SK-N-SH (cell line): ENCODE measurements at regions not wholly inside any gene's neighbourhood (a gene's known extent, or its start where the extent isn't known, plus 50 kb on each side); places are given as distances from the start of the nearest gene placed in this dataset.
A peak's percentile ranks its signal among the peaks of the same experiment; 100 is the strongest.

Experiments
- CTCF ChIA-PET: fragments of 300-600, 350-600 bp; formaldehyde crosslinking; extraction: SDS; loops from one replicate; lab custom pipeline; 2021; lab: Yijun Ruan, JAX
- POLR2A ChIA-PET: fragments of 350-600 bp; sonication (Branson Sonifier 250); formaldehyde crosslinking; extraction: SDS; loops from one replicate; lab custom pipeline; 2020; ENCODE audit warnings: antibody characterized with exemption, inconsistent platforms; lab: Yijun Ruan, JAX
- DNase-seq: peaks from one replicate; pipeline ENCODE4 v3.0.0; 2012
- H2AFZ ChIP-seq: fragments of 200-600 bp; sonication (generic); 2 replicates; pipeline ENCODE4 v1.8.1; 2016; ENCODE audit warnings: antibody characterized with exemption, mild to moderate bottlenecking, low read depth
- H3F3A ChIP-seq: fragments of 200-600 bp; sonication (generic); replicated peaks from 2 replicates; pipeline ENCODE3; 2016; ENCODE audit warnings: antibody characterized with exemption, mild to moderate bottlenecking; ENCODE audit not compliant: insufficient read depth
- H3K27ac ChIP-seq, 2 experiments: fragments of 200-500 bp in 1 of 2; fragments of 200-600 bp in 1 of 2; sonication (Bioruptor generic) in 1 of 2; sonication (generic), shearing (Covaris generic) in 1 of 2; 2 replicates each; pipeline versions ENCODE4 v1.5.1 to v1.6.1; 2014 to 2016; ENCODE audit warnings: low read depth in 2 of 2, inconsistent platforms in 1 of 2, low read length in 1 of 2, mild to moderate bottlenecking in 1 of 2, mixed read lengths in 1 of 2
- H3K27me3 ChIP-seq: fragments of 200-600 bp; sonication (generic), shearing (Covaris generic); 2 replicates; pipeline ENCODE4 v1.6.1; 2016; ENCODE audit warnings: mixed run types; ENCODE audit not compliant: insufficient read depth
- H3K36me3 ChIP-seq, 2 experiments: fragments of 200-500 bp in 1 of 2; fragments of 200-600 bp in 1 of 2; sonication (Bioruptor generic) in 1 of 2; sonication (generic) in 1 of 2; replicated peaks in 1 of 2; 2 replicates each; pipeline versions ENCODE3 to v1.5.1; 2014 to 2016; ENCODE audit warnings: low read length in 1 of 2, mild to moderate bottlenecking in 1 of 2; ENCODE audit not compliant: insufficient read depth in 2 of 2, control insufficient read depth in 1 of 2
- H3K4me1 ChIP-seq, 2 experiments: fragments of 200-500 bp in 1 of 2; fragments of 200-600 bp in 1 of 2; sonication (Bioruptor generic) in 1 of 2; sonication (generic), shearing (Covaris generic) in 1 of 2; 2 replicates each; pipeline versions ENCODE4 v1.5.1 to v1.6.1; 2014 to 2016; ENCODE audit warnings: low read depth in 1 of 2, low read length in 1 of 2, mixed run types in 1 of 2; ENCODE audit not compliant: insufficient read depth in 2 of 2, control insufficient read depth in 1 of 2
- H3K4me2 ChIP-seq: fragments of 200-600 bp; sonication (generic), shearing (Covaris generic); 2 replicates; pipeline ENCODE4 v1.6.1; 2017; ENCODE audit warnings: mixed run types
- H3K4me3 ChIP-seq, 2 experiments: fragments of 200-500 bp in 1 of 2; fragments of 200-600 bp in 1 of 2; sonication (Bioruptor generic) in 1 of 2; sonication (generic), shearing (Covaris generic) in 1 of 2; 2 replicates each; pipeline versions ENCODE4 v1.5.1 to v1.8.1; 2014 to 2016; ENCODE audit warnings: low read depth in 2 of 2, inconsistent platforms in 1 of 2, low read length in 1 of 2, mild to moderate bottlenecking in 1 of 2, mixed read lengths in 1 of 2, moderate library complexity in 1 of 2
- H3K79me2 ChIP-seq: fragments of 200-600 bp; sonication (generic); 2 replicates; pipeline ENCODE4 v1.8.1; 2017; ENCODE audit warnings: mild to moderate bottlenecking; ENCODE audit not compliant: insufficient read depth
- H3K9ac ChIP-seq: fragments of 200-600 bp; sonication (generic); 2 replicates; pipeline ENCODE4 v1.6.1; 2017; ENCODE audit warnings: mixed run types
- H3K9me2 ChIP-seq: fragments of 200-600 bp; sonication (generic); 2 replicates; pipeline ENCODE4 v1.6.1; 2017; ENCODE audit warnings: mixed run types
- H3K9me3 ChIP-seq: fragments of 200-600 bp; sonication (generic); 2 replicates; pipeline ENCODE4 v1.6.1; 2017; ENCODE audit warnings: mixed run types, mild to moderate bottlenecking, moderate library complexity
- H4K20me1 ChIP-seq: fragments of 200-600 bp; sonication (generic); 2 replicates; pipeline ENCODE4 v1.6.1; 2017; ENCODE audit warnings: mild to moderate bottlenecking, mixed run types; ENCODE audit not compliant: insufficient read depth
- EZH2phosphoT487 ChIP-seq: fragments of 200-600 bp; sonication (generic); IDR thresholded peaks from 2 replicates; pipeline ENCODE4 v1.6.1; 2017; ENCODE audit warnings: low read depth, mixed run types, mild to moderate bottlenecking, antibody characterized with exemption, moderate library complexity, borderline replicate concordance
- FOSL2 ChIP-seq: IDR thresholded peaks from 2 replicates; pipeline ENCODE4 v1.4.0; 2012; ENCODE audit warnings: low read depth, mild to moderate bottlenecking, moderate library complexity, borderline replicate concordance
- GATA2 ChIP-seq: sonication (generic); formaldehyde crosslinking; IDR thresholded peaks from 2 replicates; pipeline ENCODE4 v1.5.0; 2020; ENCODE audit warnings: mild to moderate bottlenecking, missing genetic modification reagents
- JUND ChIP-seq: IDR thresholded peaks from 2 replicates; pipeline ENCODE4 v1.4.0; 2012
- NFIC ChIP-seq: IDR thresholded peaks from 2 replicates; pipeline ENCODE4 v1.4.0; 2012; ENCODE audit warnings: borderline replicate concordance
- NRF1 ChIP-seq: IDR thresholded peaks from 2 replicates; pipeline ENCODE4 v1.6.1; 2012; ENCODE audit warnings: low read depth, mild to moderate bottlenecking, low read length
- POLR2AphosphoS5 ChIP-seq: IDR thresholded peaks from 2 replicates; pipeline ENCODE4 v1.6.1; 2012; ENCODE audit warnings: low read depth, low read length
- RCOR1 ChIP-seq: fragments of 150-350 bp; IDR thresholded peaks from 2 replicates; pipeline ENCODE4 v1.6.1; 2017; ENCODE audit warnings: antibody characterized with exemption, low read length
- SMC3 ChIP-seq: IDR thresholded peaks from 2 replicates; pipeline ENCODE4 v1.6.1; 2012; ENCODE audit warnings: low read depth, low read length, improper control_type of control experiment
- USF2 ChIP-seq: fragments of 150-350 bp; IDR thresholded peaks from 2 replicates; pipeline ENCODE4 v1.6.1; 2017; ENCODE audit warnings: antibody characterized with exemption, low read length, low read depth, borderline replicate concordance
- YY1 ChIP-seq: IDR thresholded peaks from 2 replicates; pipeline ENCODE4 v1.4.0; 2012; ENCODE audit warnings: low read depth, mild to moderate bottlenecking
- WGBS: methylation state at CpG from one replicate; pipeline ENCODE4 v1.1.6; 2017; ENCODE audit warnings: low lambda C conversion rate; 5-methylcytosine and 5-hydroxymethylcytosine counted together
- TF ChIP-seq, protein P1 (sequence below): fragments of 150-350 bp; IDR thresholded peaks from 2 replicates; pipeline ENCODE4 v1.6.1; 2016; ENCODE audit warnings: mild to moderate bottlenecking, low read depth, low read length
- TF ChIP-seq, protein P2 (sequence below): IDR thresholded peaks from 2 replicates; pipeline ENCODE4 v1.6.1; 2012; ENCODE audit warnings: mild to moderate bottlenecking, low read depth, low read length, moderate library complexity

- no peaks in the 10 kb centered on the region for H3K9me2 ChIP-seq
- no peak for TF ChIP-seq GATA2 (CRISPR knock-in tag)
- no peak for TF ChIP-seq JUND
- TF ChIP-seq FOSL2, result no peak
- no peak for TF ChIP-seq NRF1
- no peak for TF ChIP-seq SMC3
- TF ChIP-seq POLR2AphosphoS5, result no peak
- TF ChIP-seq USF2, result no peak
- TF ChIP-seq, protein P1, sequence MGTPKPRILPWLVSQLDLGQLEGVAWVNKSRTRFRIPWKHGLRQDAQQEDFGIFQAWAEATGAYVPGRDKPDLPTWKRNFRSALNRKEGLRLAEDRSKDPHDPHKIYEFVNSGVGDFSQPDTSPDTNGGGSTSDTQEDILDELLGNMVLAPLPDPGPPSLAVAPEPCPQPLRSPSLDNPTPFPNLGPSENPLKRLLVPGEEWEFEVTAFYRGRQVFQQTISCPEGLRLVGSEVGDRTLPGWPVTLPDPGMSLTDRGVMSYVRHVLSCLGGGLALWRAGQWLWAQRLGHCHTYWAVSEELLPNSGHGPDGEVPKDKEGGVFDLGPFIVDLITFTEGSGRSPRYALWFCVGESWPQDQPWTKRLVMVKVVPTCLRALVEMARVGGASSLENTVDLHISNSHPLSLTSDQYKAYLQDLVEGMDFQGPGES, result no peak
- no peak for DNase-seq
- H3K4me3 ChIP-seq, result no peak overlapping the region
- no peak overlapping the region for H3K9ac ChIP-seq
- H3K27ac ChIP-seq, result no peak overlapping the region
- no peak overlapping the region for H2AFZ ChIP-seq
- no peaks in the 10 kb centered on the region for H3K27me3 ChIP-seq
- no peaks in the 10 kb centered on the region for H3K9me3 ChIP-seq
- no peaks in the 10 kb centered on the region for H3F3A ChIP-seq
- no peaks in the 10 kb centered on the region for H3K79me2 ChIP-seq
- H3K4me2 ChIP-seq, result no peak overlapping the region
- 77% methylated on average over 4 of the region's 4 CpGs for WGBS
- H3K36me3 ChIP-seq, result no peaks in the 10 kb centered on the region
- POLR2A ChIA-PET, result no interaction called here
- H4K20me1 ChIP-seq, result no peaks in the 10 kb centered on the region
- H3K4me1 ChIP-seq, result no peaks in the 10 kb centered on the region; a peak in 1 of 4 replicates
- CTCF ChIA-PET, result interaction anchor here (1.2 kb wide), 1 partner anchor 24 kb away, joined by 3 read pairs; no protein-coding TSS in a partner anchor
Observed at GRCh38 chr12:25719505-25719904, 166.4 kb upstream of the LMNTD1 start.

- Histone ChIP-seq H3K9me3 (no peaks in the 10 kb centered on the region), H3K9me2 (no peaks in the 10 kb centered on the region), H3K79me2 (no peaks in the 10 kb centered on the region), H3K4me1 (no peaks in the 10 kb centered on the region; a peak in 1 of 4 replicates)
- 77% methylated on average over 1 of the region's 1 CpG for WGBS
- TF ChIP-seq, protein P2, sequence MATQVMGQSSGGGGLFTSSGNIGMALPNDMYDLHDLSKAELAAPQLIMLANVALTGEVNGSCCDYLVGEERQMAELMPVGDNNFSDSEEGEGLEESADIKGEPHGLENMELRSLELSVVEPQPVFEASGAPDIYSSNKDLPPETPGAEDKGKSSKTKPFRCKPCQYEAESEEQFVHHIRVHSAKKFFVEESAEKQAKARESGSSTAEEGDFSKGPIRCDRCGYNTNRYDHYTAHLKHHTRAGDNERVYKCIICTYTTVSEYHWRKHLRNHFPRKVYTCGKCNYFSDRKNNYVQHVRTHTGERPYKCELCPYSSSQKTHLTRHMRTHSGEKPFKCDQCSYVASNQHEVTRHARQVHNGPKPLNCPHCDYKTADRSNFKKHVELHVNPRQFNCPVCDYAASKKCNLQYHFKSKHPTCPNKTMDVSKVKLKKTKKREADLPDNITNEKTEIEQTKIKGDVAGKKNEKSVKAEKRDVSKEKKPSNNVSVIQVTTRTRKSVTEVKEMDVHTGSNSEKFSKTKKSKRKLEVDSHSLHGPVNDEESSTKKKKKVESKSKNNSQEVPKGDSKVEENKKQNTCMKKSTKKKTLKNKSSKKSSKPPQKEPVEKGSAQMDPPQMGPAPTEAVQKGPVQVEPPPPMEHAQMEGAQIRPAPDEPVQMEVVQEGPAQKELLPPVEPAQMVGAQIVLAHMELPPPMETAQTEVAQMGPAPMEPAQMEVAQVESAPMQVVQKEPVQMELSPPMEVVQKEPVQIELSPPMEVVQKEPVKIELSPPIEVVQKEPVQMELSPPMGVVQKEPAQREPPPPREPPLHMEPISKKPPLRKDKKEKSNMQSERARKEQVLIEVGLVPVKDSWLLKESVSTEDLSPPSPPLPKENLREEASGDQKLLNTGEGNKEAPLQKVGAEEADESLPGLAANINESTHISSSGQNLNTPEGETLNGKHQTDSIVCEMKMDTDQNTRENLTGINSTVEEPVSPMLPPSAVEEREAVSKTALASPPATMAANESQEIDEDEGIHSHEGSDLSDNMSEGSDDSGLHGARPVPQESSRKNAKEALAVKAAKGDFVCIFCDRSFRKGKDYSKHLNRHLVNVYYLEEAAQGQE, result no peak
- TF ChIP-seq FOSL2 (no peak), GATA2 (CRISPR knock-in tag) (no peak), POLR2AphosphoS5 (no peak), NFIC (no peak), YY1 (no peak), RCOR1 (no peak), EZH2phosphoT487 (no peak)
- TF ChIP-seq, all 33 proteins: peak for 0
- Histone ChIP-seq H3K36me3 (no peaks in the 10 kb centered on the region), H3F3A (no peaks in the 10 kb centered on the region), H3K4me2 (no peak overlapping the region), H3K9ac (no peak overlapping the region), H2AFZ (no peak overlapping the region), H4K20me1 (no peaks in the 10 kb centered on the region), H3K27me3 (no peaks in the 10 kb centered on the region), H3K4me3 (no peak overlapping the region), H3K27ac (peak overlapping the region in 1 of 2 experiments; percentile 22; a peak in 1 of 4 replicates)
- CTCF ChIA-PET, result interaction anchor here (1.3 kb wide), 1 partner anchor 8 kb away, joined by 4 read pairs; no protein-coding TSS in a partner anchor
- POLR2A ChIA-PET, result no interaction called here
- DNase-seq, result no peak
Observed at GRCh38 chr12:25723336-25723735, 170.3 kb upstream of the LMNTD1 start.
